ENCODE measurements at regions not wholly inside any gene's neighbourhood (a gene's known extent, or its start where the extent isn't known, plus 50 kb on each side); places are given as distances from the start of the nearest gene placed in this dataset.

GRCh38 chr17:36702636-36703035, 101.3 kb downstream of the MRM1 start:
- ATAC-seq (no peak), DNase-seq (no peak)
- no peaks in the 10 kb centered on the region for H3K9me3 Mint-ChIP-seq (ENCODE audit: low read depth)
- H3K4me3 Mint-ChIP-seq: no peak overlapping the region
- H3K27ac Mint-ChIP-seq: no peak overlapping the region
- no peaks in the 10 kb centered on the region for H3K36me3 Mint-ChIP-seq
- peaks cover 47% of the 10 kb centered on the region for H3K27me3 Mint-ChIP-seq
- CTCF ChIA-PET: interaction anchor here (1.7 kb wide), 1 partner anchor 100 kb away, joined by 3 read pairs; no protein-coding TSS in a partner anchor
- H3K4me1 Mint-ChIP-seq: no peaks in the 10 kb centered on the region

- ATAC-seq: peak; percentile 77
- Mint-ChIP-seq H3K9me3 (ENCODE audit: low read depth) (no peaks in the 10 kb centered on the region), H3K4me1 (no peaks in the 10 kb centered on the region), H3K36me3 (no peaks in the 10 kb centered on the region), H3K27ac (no peak overlapping the region), H3K4me3 (no peak overlapping the region), H3K27me3 (peaks cover 45% of the 10 kb centered on the region)
- CTCF ChIA-PET: interaction anchor here (1.7 to 6.7 kb wide), 2 partner anchors 76 to 102 kb away, joined by 3 to 56 read pairs; no protein-coding TSS in a partner anchor
- peak; percentile 71 for DNase-seq
Observed at GRCh38 chr17:36703860-36704266, 102.5 kb downstream of the MRM1 start.

- H3K4me1 Mint-ChIP-seq: no peaks in the 10 kb centered on the region
- H3K36me3 Mint-ChIP-seq: no peaks in the 10 kb centered on the region
- peaks cover 41% of the 10 kb centered on the region for H3K27me3 Mint-ChIP-seq
- H3K4me3 Mint-ChIP-seq: no peak overlapping the region
- no peak overlapping the region for H3K27ac Mint-ChIP-seq
- ATAC-seq (no peak), DNase-seq (no peak)
- H3K9me3 Mint-ChIP-seq (ENCODE audit: low read depth): no peaks in the 10 kb centered on the region
- CTCF ChIA-PET: interaction anchor here (1.1 to 6.7 kb wide), 7 partner anchors 11 to 89 kb away, joined by 3 to 56 read pairs (median 5); no protein-coding TSS in a partner anchor
Observed at GRCh38 chr17:36705283-36705795, 104.0 kb downstream of the MRM1 start.

GRCh38 chr17:36705874-36706731, 104.7 kb downstream of the MRM1 start:
- CTCF ChIA-PET: interaction anchor here (0.7 to 6.7 kb wide), 16 partner anchors 10 to 488 kb away, joined by 3 to 56 read pairs (median 4); no protein-coding TSS in a partner anchor
- Mint-ChIP-seq H3K4me3 (no peak overlapping the region), H3K27me3 (peaks cover 41% of the 10 kb centered on the region), H3K36me3 (no peaks in the 10 kb centered on the region), H3K4me1 (no peaks in the 10 kb centered on the region), H3K27ac (no peak overlapping the region), H3K9me3 (ENCODE audit: low read depth) (no peaks in the 10 kb centered on the region)
- peak; percentile 73 for DNase-seq
- peak; percentile 86 for ATAC-seq

- no peak for ATAC-seq
- Mint-ChIP-seq H3K27ac (no peak overlapping the region), H3K4me3 (no peak overlapping the region), H3K9me3 (ENCODE audit: low read depth) (no peaks in the 10 kb centered on the region), H3K27me3 (peaks cover 39% of the 10 kb centered on the region), H3K4me1 (no peaks in the 10 kb centered on the region), H3K36me3 (no peaks in the 10 kb centered on the region)
- no peak for DNase-seq
- CTCF ChIA-PET: interaction anchor here (1.1 to 6.7 kb wide), 4 partner anchors 15 to 80 kb away, joined by 3 to 56 read pairs (median 5); no protein-coding TSS in a partner anchor
Observed at GRCh38 chr17:36707904-36708303, 106.5 kb downstream of the MRM1 start.

GRCh38 chr17:36714789-36715188, 113.4 kb downstream of the MRM1 start:
- Mint-ChIP-seq H3K4me1 (no peaks in the 10 kb centered on the region), H3K9me3 (ENCODE audit: low read depth) (no peaks in the 10 kb centered on the region), H3K27ac (no peak overlapping the region), H3K27me3 (peaks cover 13% of the 10 kb centered on the region), H3K36me3 (no peaks in the 10 kb centered on the region), H3K4me3 (no peak overlapping the region)
- CTCF ChIA-PET: interaction anchor here (1.0 kb wide), 1 partner anchor 8 kb away, joined by 3 read pairs; no protein-coding TSS in a partner anchor
- no peak for ATAC-seq
- no peak for DNase-seq

- CTCF ChIA-PET: interaction anchor here (0.6 to 1.0 kb wide), 4 partner anchors 9 to 90 kb away, joined by 3 to 4 read pairs (median 3); no protein-coding TSS in a partner anchor
- H3K27ac Mint-ChIP-seq: no peak overlapping the region
- peaks cover 2% of the 10 kb centered on the region for H3K4me1 Mint-ChIP-seq
- no peak overlapping the region for H3K4me3 Mint-ChIP-seq
- H3K36me3 Mint-ChIP-seq: no peaks in the 10 kb centered on the region
- no peaks in the 10 kb centered on the region for H3K9me3 Mint-ChIP-seq (ENCODE audit: low read depth)
- DNase-seq (no peak), ATAC-seq (no peak)
- H3K27me3 Mint-ChIP-seq: peaks cover 13% of the 10 kb centered on the region
Observed at GRCh38 chr17:36715951-36716350, 114.6 kb downstream of the MRM1 start.

GRCh38 chr17:36717088-36717487, 115.7 kb downstream of the MRM1 start:
- H3K36me3 Mint-ChIP-seq: no peaks in the 10 kb centered on the region
- peaks cover 10% of the 10 kb centered on the region for H3K27me3 Mint-ChIP-seq
- H3K27ac Mint-ChIP-seq: no peak overlapping the region
- no peaks in the 10 kb centered on the region for H3K9me3 Mint-ChIP-seq (ENCODE audit: low read depth)
- peaks cover 13% of the 10 kb centered on the region for H3K4me1 Mint-ChIP-seq
- ATAC-seq (no peak), DNase-seq (no peak)
- H3K4me3 Mint-ChIP-seq: no peak overlapping the region
- CTCF ChIA-PET: interaction anchor here (1.3 kb wide), 1 partner anchor 10 kb away, joined by 3 read pairs; no protein-coding TSS in a partner anchor

GRCh38 chr17:36720131-36720530, 118.7 kb downstream of the MRM1 start:
- CTCF ChIA-PET: interaction anchor here (1.0 to 1.1 kb wide), 2 partner anchors 40 to 94 kb away, joined by 3 read pairs; no protein-coding TSS in a partner anchor

GRCh38 chr17:36721560-36722120, 120.3 kb downstream of the MRM1 start:
- DNase-seq (peak; percentile 65), ATAC-seq (peak; percentile 32)
- peaks cover 42% of the 10 kb centered on the region for H3K4me1 Mint-ChIP-seq
- no peaks in the 10 kb centered on the region for H3K36me3 Mint-ChIP-seq
- H3K27me3 Mint-ChIP-seq: no peaks in the 10 kb centered on the region
- H3K27ac Mint-ChIP-seq: peak overlapping the region; percentile 94
- H3K9me3 Mint-ChIP-seq (ENCODE audit: low read depth): no peaks in the 10 kb centered on the region
- CTCF ChIA-PET: interaction anchor here (1.2 to 2.0 kb wide), 3 partner anchors 15 to 120 kb away, joined by 3 to 6 read pairs (median 6); partner anchors contain the start of gene MRM1
- peak overlapping the region; percentile 73 for H3K4me3 Mint-ChIP-seq

More at GRCh38 chr17:36720131-36720530, 118.7 kb downstream of the MRM1 start:
- DNase-seq (no peak), ATAC-seq (no peak)
- H3K4me1 Mint-ChIP-seq: peaks cover 28% of the 10 kb centered on the region
- no peak overlapping the region for H3K27ac Mint-ChIP-seq
- no peaks in the 10 kb centered on the region for H3K36me3 Mint-ChIP-seq
- H3K4me3 Mint-ChIP-seq: no peak overlapping the region
- no peaks in the 10 kb centered on the region for H3K9me3 Mint-ChIP-seq (ENCODE audit: low read depth)
- H3K27me3 Mint-ChIP-seq: no peaks in the 10 kb centered on the region

- Mint-ChIP-seq H3K9me3 (ENCODE audit: low read depth) (no peaks in the 10 kb centered on the region), H3K27me3 (peaks cover 1% of the 10 kb centered on the region), H3K4me3 (peak overlapping the region; percentile 73), H3K36me3 (no peaks in the 10 kb centered on the region), H3K27ac (peak overlapping the region; percentile 94), H3K4me1 (peaks cover 47% of the 10 kb centered on the region)
- CTCF ChIA-PET: interaction anchor here (0.7 to 2.2 kb wide), 9 partner anchors 10 to 1015 kb away, joined by 3 to 6 read pairs (median 5); partner anchors contain the start of gene MRM1
- DNase-seq: peak; percentile 87
- peak; percentile 93 for ATAC-seq
Observed at GRCh38 chr17:36722121-36722902, 120.9 kb downstream of the MRM1 start.

GRCh38 chr17:36722903-36723263, 121.5 kb downstream of the MRM1 start:
- Mint-ChIP-seq H3K27ac (peak overlapping the region; percentile 85), H3K9me3 (ENCODE audit: low read depth) (no peaks in the 10 kb centered on the region), H3K27me3 (peaks cover 7% of the 10 kb centered on the region), H3K36me3 (no peaks in the 10 kb centered on the region), H3K4me3 (peak overlapping the region; percentile 73), H3K4me1 (peaks cover 52% of the 10 kb centered on the region)
- no peak for ATAC-seq
- DNase-seq: no peak
- CTCF ChIA-PET: interaction anchor here (0.8 to 2.2 kb wide), 8 partner anchors 10 to 1014 kb away, joined by 3 to 6 read pairs (median 6); partner anchors contain the start of gene MRM1

All from activated CD8-positive, alpha-beta memory T cell treated with anti-CD3 and anti-CD28 coated beads, Interleukin-2, amount 10 ng/mL, durations not matched to agents 7 days and 5 days (primary cell).